ENCODE measurements at regions not wholly inside any gene's neighbourhood (a gene's known extent, or its start where the extent isn't known, plus 50 kb on each side); places are given as distances from the start of the nearest gene placed in this dataset.
A peak's percentile ranks its signal among the peaks of the same experiment; 100 is the strongest.
"Not testable (repeated sequence)": the region's sequence is repeated elsewhere in the genome, so short reads cannot be mapped to it uniquely, and the experiment has no call there.

DNA sequence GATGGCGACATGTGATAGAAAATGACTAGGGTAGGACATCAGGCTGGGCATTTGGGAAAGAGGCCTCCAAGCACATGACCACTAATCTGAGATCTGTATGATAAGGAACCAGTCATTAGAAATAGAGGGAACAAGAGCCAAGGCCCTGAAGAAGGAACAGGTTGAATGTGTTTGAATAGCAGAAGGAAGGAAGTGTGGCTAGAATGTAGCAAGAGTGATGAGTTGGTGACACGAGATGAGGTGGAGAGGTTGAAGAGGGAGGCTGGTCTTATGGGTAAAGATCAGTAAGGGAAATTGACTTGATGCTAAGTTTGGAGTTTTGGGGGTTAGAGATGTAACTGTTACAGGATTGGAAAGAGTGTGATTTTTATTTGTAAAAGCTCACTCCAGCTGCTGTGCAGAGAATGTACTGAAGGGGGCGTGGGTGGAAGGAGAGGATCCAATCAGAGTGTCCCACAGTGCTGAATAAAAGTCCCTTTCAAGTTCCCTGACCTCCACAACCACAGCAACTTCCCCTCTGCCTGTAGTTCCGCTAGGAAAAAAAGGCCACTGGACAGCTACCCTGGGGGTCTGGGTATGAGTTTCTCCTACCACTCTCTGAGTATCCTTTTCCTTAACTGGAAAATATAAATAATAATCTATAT is 295.0 kb downstream of the OMA1 start:
- no peak for DNase-seq (ENCODE audit: low read depth)

DNA sequence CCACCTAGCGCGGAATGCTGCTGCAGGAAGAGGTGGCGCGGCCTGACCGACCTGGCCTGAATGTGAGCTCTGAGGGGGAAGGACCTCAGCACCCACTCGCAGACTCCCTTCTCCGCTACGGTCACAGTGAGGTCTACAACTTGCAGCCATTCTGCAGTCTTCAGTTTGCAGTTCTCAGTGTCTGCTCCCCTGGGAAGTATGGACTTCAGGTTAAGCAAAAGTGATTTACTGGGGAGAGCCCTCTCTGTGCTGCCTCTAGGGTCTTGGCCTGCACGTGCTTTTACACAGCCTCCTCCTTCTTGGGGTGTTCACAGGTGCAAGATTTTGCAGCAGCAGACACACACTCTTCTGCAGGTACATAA is 296.0 kb downstream of the OMA1 start:
- no peak for DNase-seq (ENCODE audit: low read depth)

- peak; percentile 25 for DNase-seq (ENCODE audit: low read depth)
These were observed 296.6 kb downstream of the OMA1 start for GRCh38 chr1:58249737-58250586.

DNA sequence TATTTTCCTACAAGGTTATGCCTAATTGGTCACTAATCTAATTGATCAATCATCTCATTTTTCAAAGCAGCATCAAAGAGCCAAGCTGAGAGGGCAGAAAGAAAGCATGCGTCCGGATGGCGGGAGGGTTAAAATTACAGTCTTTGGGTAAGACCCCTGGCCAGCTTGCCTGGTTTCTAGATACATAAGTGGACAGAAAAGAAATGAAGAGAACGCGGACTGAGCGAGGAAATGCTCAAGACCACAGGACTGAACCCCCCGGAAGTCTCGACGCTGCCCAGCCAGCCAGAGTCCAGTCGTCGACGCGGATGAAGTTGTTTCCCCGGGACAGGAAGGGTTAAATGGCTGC is 297.2 kb downstream of the OMA1 start:
- DNase-seq (ENCODE audit: low read depth) = no peak

GRCh38 chr1:58248791-58249190 is 297.7 kb downstream of the OMA1 start:
- DNase-seq (ENCODE audit: low read depth) = no peak

- no peak for DNase-seq (ENCODE audit: low read depth)
These were observed 298.5 kb downstream of the OMA1 start for GRCh38 chr1:58248072-58248471.

GRCh38 chr1:58246549-58246948 is 300.0 kb downstream of the OMA1 start:
- DNase-seq (ENCODE audit: low read depth) = no peak

DNA sequence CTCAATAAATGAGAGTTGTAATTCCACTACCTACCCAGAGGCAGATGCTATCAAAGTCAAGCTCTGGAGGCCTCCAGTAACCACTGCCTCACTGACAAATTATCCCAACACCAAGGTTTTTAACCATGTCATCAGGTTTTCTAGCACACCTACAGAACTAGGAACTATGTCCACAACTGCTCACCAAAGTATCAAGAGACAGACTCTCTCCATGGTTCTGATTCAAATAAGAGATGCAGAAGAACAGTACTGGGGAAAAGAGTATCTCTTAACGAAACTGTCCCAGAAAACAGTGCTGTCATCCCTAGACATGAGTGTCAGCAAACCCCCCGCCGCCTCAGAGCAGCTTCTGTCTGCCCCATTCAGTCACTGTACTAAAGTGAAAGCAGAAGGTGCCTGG is 301.7 kb downstream of the OMA1 start:
- no peak for DNase-seq (ENCODE audit: low read depth)

DNA sequence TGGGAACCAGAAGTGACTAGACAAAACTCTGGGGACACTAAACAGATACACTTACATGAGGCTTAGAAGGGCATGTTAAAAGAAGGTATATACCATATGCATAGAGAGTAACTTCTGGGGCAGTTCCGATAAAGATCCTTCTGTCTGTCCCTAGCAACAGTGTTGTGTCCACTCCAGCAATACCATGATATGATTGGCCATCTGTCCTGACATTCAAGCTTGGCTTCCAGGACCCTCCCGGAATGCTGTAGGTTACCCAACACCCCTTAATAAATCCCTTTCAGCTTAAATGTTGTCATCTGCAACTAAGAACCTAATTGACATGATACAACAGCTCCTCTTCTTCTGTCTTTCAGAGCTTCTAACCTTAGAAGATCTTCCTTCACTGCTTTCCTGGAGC is 307.7 kb downstream of the OMA1 start:
- DNase-seq (ENCODE audit: low read depth) = no peak

- no peak for DNase-seq (ENCODE audit: low read depth)
These were observed 312.8 kb downstream of the OMA1 start for GRCh38 chr1:58233729-58234128.

DNA sequence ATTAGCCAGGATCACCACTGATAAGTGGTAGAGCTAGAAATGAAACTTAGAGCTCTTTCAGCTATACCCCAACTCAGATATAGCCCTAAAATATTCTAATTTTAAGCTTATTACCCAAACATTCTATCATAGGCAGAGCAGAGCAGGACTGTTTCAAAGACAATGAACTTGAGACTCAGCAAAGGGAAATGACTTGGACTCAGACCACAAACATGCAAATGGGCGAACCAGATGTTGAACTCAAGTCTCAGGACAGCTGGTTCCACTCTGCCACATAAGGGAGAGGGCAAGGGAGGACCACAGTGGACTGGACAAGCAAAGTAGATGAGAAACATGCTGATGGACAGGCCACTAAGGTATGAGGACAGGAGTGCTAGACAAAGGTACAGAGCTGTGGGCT is 315.3 kb downstream of the OMA1 start:
- no peak for DNase-seq (ENCODE audit: low read depth)

DNA sequence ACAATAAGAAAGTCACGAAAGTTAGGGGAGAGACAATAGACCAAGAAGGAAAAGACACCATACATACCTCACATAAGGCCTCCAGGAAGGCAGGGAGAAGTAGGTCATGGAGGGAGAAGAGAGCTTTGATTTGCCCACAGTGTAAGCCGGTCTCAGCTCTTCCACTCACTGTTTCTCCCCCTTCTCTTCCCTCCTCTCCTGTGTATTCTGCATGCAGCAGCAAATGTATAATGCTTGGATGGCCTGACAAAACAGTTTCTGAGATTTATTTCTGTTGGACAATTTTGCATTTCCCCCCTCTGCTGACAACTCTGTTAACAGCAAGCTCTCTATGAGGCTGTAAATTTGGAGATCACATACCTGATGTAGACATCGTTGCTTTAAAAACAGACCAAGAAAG is 318.9 kb downstream of the OMA1 start:
- no peak for DNase-seq (ENCODE audit: low read depth)

DNA sequence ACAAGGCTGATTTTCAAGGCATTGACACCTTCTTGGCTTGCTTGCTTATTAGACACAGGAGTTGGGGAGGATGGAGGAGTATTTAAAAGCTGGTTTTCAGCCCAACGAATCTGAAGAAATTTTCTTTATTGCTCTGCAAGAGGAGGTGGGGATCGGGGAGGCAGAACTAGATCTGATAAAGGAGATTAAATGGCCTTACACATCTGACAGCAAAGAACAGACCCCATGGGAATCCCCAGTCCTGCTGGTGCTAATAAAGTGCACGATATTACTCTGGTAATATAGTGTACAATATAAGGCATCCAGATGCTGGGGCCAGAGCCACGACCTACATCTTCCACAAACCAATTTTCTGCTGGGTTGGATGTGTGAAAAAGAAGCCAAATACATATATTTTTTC is 323.0 kb downstream of the OMA1 start:
- no peak for DNase-seq (ENCODE audit: low read depth)

DNA sequence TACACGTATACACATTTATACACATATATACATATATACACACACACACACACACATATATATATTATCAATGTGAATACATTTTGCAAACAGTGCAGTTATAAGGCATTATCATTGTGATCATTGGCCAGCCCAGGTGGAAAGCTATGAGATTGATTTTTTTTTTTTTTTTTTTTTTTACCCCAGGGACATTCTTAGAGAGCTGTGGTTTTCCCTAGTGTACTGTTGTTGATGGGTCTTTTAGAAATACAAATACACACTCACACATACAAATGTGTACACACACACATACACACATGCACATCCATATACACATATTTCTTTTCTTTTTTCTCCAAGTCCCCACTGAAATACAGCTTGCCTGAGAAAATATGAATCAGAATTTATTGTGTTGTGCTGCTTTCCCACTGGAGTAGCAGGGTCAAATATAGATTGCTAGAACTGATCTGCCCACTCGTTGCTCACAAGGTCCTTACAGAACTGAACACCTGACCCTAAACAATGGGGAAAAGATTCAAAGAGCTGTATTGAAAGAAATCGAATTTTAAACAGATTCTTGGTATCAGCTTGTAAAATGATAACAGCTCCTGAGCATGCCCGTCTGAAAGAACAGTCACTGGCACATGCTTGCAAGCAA is 325.6 kb downstream of the OMA1 start:
- DNase-seq (ENCODE audit: low read depth) = no peak

GRCh38 chr1:58216169-58216568 is 330.4 kb downstream of the OMA1 start:
- DNase-seq (ENCODE audit: low read depth) = not testable (repeated sequence)

GRCh38 chr1:58214674-58215073 is 331.9 kb downstream of the OMA1 start:
- DNase-seq (ENCODE audit: low read depth) = no peak

DNA sequence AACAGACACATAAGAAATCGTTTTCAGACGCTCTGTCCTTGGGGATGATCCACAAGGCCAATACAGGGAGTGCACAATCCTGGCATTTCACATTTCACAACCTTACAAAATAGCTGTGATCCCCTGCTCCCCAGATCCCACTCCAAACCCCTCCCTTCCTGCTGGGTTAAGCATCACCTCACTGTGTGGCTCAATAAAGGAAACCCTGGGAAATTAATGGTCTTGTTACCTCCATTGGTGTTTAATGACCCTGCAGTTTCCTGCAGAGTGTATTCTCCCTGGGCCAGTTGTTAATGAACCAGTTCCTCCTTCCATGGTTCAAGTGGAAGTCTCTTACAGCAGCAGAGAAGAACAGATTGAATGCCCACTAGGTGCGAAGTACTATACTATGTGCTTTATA is 334.7 kb downstream of the OMA1 start:
- DNase-seq (ENCODE audit: low read depth) = no peak

DNA sequence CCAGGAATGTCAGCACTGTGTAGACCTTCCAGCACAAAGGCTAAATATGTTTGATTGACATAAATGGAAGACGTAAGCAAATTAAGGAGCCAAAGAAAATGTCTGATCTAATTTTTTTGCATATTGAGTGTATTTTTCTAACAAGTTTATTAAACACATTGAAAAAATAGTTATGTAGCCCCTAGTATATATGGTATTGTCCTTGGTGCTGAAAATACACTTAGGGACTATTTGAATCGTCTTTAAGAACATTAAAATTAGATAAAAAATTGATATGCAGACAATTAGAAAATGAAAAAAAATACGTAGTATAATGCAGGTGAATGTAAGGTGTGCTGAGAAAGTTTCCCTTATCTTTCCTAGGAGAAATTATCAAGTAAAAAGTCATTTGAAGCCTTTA is 337.0 kb downstream of the OMA1 start:
- no peak for DNase-seq (ENCODE audit: low read depth)

DNA sequence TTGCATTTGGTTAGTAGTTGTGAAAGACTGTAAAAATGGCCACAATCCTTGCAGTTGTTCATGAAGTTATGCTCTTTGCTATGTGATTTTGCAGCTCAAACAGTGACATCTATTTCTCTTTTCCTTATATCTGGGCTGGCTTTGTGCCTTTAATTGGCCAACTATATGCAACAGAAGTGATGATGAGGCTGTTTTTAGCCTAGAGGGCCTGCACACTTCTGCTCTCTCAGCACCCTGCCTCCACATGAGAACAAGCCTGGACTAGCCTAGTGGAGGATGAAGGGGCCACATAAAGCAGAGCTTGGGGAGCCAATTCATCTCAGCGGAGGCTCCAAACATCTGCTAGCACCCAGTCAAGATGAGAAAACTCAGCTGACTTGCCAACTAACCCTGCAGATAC is 339.8 kb downstream of the OMA1 start:
- DNase-seq (ENCODE audit: low read depth) = no peak

DNA sequence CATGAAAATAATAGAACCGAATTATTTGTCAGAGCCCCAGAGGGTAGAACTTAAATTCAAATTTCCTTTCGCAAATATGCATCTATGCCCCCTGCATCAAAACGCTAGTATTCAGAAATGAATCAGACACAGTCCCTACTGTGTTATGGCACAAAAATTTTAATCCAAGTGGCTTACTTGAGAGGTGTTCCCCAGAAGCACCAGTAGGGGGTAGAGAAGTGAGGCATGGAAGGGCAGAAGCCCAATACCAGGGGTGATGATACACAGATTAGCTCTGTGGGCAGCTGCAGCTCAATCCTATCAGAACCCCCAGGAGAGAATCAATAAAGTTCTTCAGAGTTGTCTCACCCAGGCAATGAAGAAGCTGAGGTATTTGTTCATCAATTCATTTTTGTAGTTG is 342.2 kb downstream of the OMA1 start:
- DNase-seq (ENCODE audit: low read depth) = no peak

DNA sequence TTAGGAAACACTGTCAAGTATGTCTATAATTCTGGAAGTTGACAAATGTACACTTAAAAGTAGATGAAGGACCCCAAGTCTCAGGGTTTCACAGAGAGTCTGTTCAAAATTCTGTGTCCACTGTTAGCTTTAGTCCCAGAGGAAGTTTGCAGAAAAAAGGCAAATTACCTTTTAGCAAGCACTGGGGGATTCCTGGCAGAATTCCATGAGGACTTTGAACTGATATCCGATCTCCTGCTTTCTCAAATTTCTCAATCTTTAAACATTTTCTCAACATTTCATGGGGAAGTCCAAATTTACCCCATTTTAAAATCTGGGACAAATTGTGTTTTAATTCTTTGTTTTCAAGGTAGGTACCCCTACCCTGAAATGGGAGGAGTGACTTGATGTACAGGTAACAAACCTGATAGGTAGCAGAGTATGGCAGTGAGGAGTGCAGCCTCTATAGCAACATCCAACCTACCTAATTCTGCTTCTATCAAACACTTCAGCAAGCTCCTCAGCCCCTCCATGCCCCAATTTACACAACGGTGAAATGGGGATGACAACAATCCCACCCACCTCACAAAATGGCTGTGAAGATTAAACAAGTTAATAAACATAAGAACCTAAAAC is 344.9 kb downstream of the OMA1 start:
- DNase-seq (ENCODE audit: low read depth) = no peak

DNA sequence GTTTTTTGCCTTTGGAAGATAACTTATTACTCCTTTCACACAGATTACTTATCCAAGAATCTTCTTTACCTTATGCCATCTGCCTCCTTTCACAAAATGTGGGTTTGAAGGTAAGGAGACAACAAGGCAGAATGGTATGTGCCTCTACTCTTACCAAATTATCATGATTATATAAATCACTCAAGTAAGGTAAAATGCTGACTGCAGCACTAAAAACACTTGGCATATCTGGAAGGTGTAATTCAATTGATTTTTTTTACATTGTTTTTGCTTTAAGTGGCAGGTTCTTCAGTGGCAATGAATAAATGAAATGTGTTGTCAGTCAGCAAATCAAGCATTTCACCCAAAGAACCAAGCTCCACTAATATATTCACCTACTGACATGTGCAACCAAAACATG is 346.1 kb downstream of the OMA1 start:
- DNase-seq (ENCODE audit: low read depth) = no peak

DNA sequence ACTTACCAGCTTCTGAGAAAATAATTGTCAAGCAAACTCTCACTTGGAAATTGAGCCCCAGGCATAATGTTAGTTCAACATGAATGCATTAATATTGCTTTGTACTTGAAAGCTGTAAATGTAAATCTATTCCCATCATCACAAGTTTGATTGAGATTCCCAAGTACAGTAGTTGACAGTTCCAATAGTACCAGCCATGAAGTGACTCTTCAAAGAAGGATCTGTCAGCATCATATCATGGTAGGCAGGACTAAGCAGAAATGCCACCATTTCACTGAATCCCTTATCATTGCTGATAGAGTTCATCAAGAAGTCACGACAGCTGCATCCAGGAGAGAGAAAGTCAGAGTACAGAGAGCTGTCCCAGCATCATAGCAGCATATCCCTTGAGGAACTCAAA is 348.7 kb downstream of the OMA1 start:
- DNase-seq (ENCODE audit: low read depth) = no peak

Data from GM04504 (cell line).